H1 (cell line): ENCODE measurements at regions not wholly inside any gene's neighbourhood (a gene's known extent, or its start where the extent isn't known, plus 50 kb on each side); places are given as distances from the start of the nearest gene placed in this dataset.

Experiments
- CTCF ChIP-seq, 3 experiments: IDR thresholded peaks; 1 replicate in 2 of 3; 2 replicates in 1 of 3; pipeline versions ENCODE4 v1.5.1 to v1.6.1; 2011; ENCODE audit warnings: low read length in 3 of 3, mild to moderate bottlenecking in 3 of 3, inconsistent platforms in 2 of 3, low read depth in 1 of 3, moderate library complexity in 1 of 3; ENCODE audit not compliant: insufficient read depth in 1 of 3; ENCODE audit errors: control extremely low read depth in 1 of 3
- EP300 ChIP-seq, 2 experiments: IDR thresholded peaks; 1 replicate in 1 of 2; 2 replicates in 1 of 2; pipeline ENCODE4 v1.6.1; 2011 to 2012; ENCODE audit warnings: low read depth in 2 of 2, low read length in 2 of 2, mild to moderate bottlenecking in 2 of 2, borderline replicate concordance in 1 of 2, inconsistent platforms in 1 of 2, moderate library complexity in 1 of 2
- EZH2 ChIP-seq: fragments of 200-600 bp; sonication (generic); IDR thresholded peaks from 2 replicates; pipeline ENCODE4 v1.7.1; 2012; ENCODE audit warnings: low read depth, mild to moderate bottlenecking, moderate library complexity, low read length, inconsistent platforms; ENCODE audit not compliant: severe bottlenecking

- TF ChIP-seq EZH2 (no peak), EP300 (IDR thresholded peaks at IDR 0.05; ENCODE audit: borderline replicate concordance in 1 of 2, low read depth in 2 of 2, low read length in 2 of 2) (no peak), CTCF (IDR thresholded peaks at IDR 0.05; ENCODE audit: control extremely low read depth in 1 of 3, insufficient read depth in 1 of 3, low read depth in 1 of 3, low read length in 3 of 3) (no peak)
Observed at GRCh38 chr1:78833491-78833890, 173.0 kb downstream of the ADGRL4 start.
